ENCODE measurements at regions not wholly inside any gene's neighbourhood (a gene's known extent, or its start where the extent isn't known, plus 50 kb on each side); places are given as distances from the start of the nearest gene placed in this dataset.

DNA sequence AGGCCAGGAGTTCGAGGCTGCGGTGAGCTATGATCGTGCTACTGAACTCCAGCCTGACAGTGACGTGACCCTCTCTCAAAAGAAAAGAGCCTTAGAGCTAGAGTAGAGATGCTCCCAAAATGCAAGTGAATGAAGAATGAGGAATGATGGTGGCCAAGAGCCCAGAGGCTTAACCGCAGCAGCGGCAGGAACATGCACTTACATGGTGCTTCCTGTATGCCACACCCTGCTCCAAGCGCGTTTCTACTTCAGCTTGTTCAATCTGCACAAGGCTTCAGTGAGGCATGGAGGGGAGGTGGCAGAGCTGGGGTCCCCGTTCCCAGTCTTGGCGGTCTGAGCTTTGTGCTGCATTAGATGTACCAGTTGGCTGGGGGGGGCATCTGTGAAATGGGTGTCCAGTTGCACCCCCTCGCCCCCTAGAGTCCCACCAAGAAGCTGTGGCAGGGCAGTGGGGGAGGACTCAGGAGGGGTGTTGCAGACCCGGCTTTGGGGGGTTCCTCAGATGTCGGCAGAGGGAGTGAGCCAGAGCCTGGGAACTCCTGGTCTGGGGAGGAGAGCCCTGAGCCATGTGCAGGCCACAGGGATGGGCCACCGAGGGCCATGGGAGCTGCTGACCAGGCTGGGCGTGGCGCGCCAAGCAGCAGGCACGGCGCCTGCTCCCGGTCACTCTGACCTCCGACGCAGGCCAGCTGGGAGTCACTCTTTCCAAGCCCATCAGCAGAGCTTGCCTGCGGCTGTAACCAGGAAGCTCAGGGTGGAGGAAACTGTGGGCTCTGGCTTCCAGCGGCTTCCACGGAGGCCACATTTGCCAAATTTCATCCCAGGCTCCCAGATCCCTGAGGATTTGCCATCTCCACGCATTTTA, 260.1 kb downstream of the PARN start:
- Histone ChIP-seq H3K27ac (ENCODE audit: low read length) (no peak overlapping the region), H3K36me3 (ENCODE audit: control insufficient read depth, insufficient read depth, low read length) (no peaks in the 10 kb centered on the region), H3K4me1 (ENCODE audit: control insufficient read depth, insufficient read depth, low read length) (no peaks in the 10 kb centered on the region), H3K27me3 (ENCODE audit: control insufficient read depth, insufficient read depth, low read length) (no peaks in the 10 kb centered on the region), H3K4me3 (ENCODE audit: low read length) (no peak overlapping the region), H3K9me3 (ENCODE audit: control insufficient read depth, insufficient read depth, low read length) (no peaks in the 10 kb centered on the region)
- H3K27ac Mint-ChIP-seq = no peak overlapping the region
- WGBS (ENCODE audit: insufficient coverage) = 75% methylated on average over 26 of the region's 26 CpGs
- no peaks in the 10 kb centered on the region for H3K4me1 Mint-ChIP-seq
- DNase-seq = no peak
- no peaks in the 10 kb centered on the region for H3K27me3 Mint-ChIP-seq (ENCODE audit: low read depth in 2 of 2)
- TF ChIP-seq CTCF (IDR thresholded peaks at IDR 0.05) = no peak
- H3K36me3 Mint-ChIP-seq = no peaks in the 10 kb centered on the region
- no peaks in the 10 kb centered on the region for H3K9me3 Mint-ChIP-seq
- intact Hi-C loops (cut with micrococcal nuclease) = no loop called here
- no peak for ATAC-seq
- H3K4me3 Mint-ChIP-seq = no peak overlapping the region

DNA sequence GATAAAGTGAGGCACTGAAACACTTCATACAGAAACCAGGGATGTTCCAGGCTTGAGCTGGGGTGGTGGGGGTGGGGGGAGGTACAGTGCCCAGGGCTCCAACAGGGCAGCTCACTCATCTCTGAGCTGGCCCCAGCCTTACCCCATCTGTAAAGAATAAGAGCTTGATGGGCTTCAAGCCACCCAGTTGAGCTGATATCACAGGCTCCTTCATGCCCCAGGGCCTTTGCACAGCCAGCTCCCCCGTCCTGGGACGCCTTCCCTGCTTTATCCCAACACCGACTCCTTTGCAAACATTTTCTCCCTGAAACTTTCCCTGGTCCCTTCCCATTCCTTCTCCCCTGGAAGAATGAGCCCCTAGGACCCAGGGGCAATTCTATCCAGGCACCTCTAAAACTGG, 261.7 kb downstream of the PARN start:
- H3K4me1 Mint-ChIP-seq = no peaks in the 10 kb centered on the region
- intact Hi-C loops (cut with micrococcal nuclease) = no loop called here
- H3K9me3 Mint-ChIP-seq = no peaks in the 10 kb centered on the region
- Histone ChIP-seq H3K27ac (ENCODE audit: low read length) (no peak overlapping the region), H3K36me3 (ENCODE audit: control insufficient read depth, insufficient read depth, low read length) (no peaks in the 10 kb centered on the region), H3K27me3 (ENCODE audit: control insufficient read depth, insufficient read depth, low read length) (no peaks in the 10 kb centered on the region), H3K4me1 (ENCODE audit: control insufficient read depth, insufficient read depth, low read length) (no peaks in the 10 kb centered on the region), H3K9me3 (ENCODE audit: control insufficient read depth, insufficient read depth, low read length) (no peaks in the 10 kb centered on the region), H3K4me3 (ENCODE audit: low read length) (no peak overlapping the region)
- H3K27ac Mint-ChIP-seq = no peak overlapping the region
- H3K36me3 Mint-ChIP-seq = no peaks in the 10 kb centered on the region
- 92% methylated on average over 3 of the region's 3 CpGs for WGBS (ENCODE audit: insufficient coverage)
- ATAC-seq (no peak), DNase-seq (no peak)
- no peak for TF ChIP-seq CTCF (IDR thresholded peaks at IDR 0.05)
- H3K4me3 Mint-ChIP-seq = no peak overlapping the region
- H3K27me3 Mint-ChIP-seq (ENCODE audit: low read depth in 2 of 2) = no peaks in the 10 kb centered on the region

- H3K36me3 ChIP-seq (ENCODE audit: control insufficient read depth, insufficient read depth, low read length) = no peaks in the 10 kb centered on the region
- TF ChIP-seq CTCF (IDR thresholded peaks at IDR 0.05) = no peak
- Mint-ChIP-seq H3K4me1 (no peaks in the 10 kb centered on the region), H3K9me3 (no peaks in the 10 kb centered on the region), H3K4me3 (no peak overlapping the region), H3K27ac (no peak overlapping the region), H3K27me3 (ENCODE audit: low read depth in 2 of 2) (no peaks in the 10 kb centered on the region), H3K36me3 (no peaks in the 10 kb centered on the region)
- DNase-seq (no peak), ATAC-seq (no peak)
- H3K4me1 ChIP-seq (ENCODE audit: control insufficient read depth, insufficient read depth, low read length) = no peaks in the 10 kb centered on the region
- no peaks in the 10 kb centered on the region for H3K9me3 ChIP-seq (ENCODE audit: control insufficient read depth, insufficient read depth, low read length)
- no peak overlapping the region for H3K4me3 ChIP-seq (ENCODE audit: low read length)
- H3K27me3 ChIP-seq (ENCODE audit: control insufficient read depth, insufficient read depth, low read length) = no peaks in the 10 kb centered on the region
- 84% methylated on average over 10 of the region's 10 CpGs for WGBS (ENCODE audit: insufficient coverage)
- H3K27ac ChIP-seq (ENCODE audit: low read length) = no peak overlapping the region
- intact Hi-C loops (cut with micrococcal nuclease) = no loop called here
Observed at GRCh38 chr16:14366974-14367707, 262.9 kb downstream of the PARN start.

All from natural killer cell (primary cell).